ENCODE measurements at regions not wholly inside any gene's neighbourhood (a gene's known extent, or its start where the extent isn't known, plus 50 kb on each side); places are given as distances from the start of the nearest gene placed in this dataset.

- no peak for ATAC-seq (replicated peaks)
- H3K4me1 Mint-ChIP-seq (ENCODE audit: low read depth in 2 of 2) = no peaks in the 10 kb centered on the region
- H3K9me3 Mint-ChIP-seq = peaks cover 8 to 13% of the 10 kb centered on the region in 2 donors
- H3K27me3 Mint-ChIP-seq = no peaks in the 10 kb centered on the region
- H3K27ac Mint-ChIP-seq = no peak overlapping the region
- no peak for DNase-seq
- no peak overlapping the region for H3K4me3 Mint-ChIP-seq
- H3K36me3 Mint-ChIP-seq (ENCODE audit: insufficient read depth) = no peaks in the 10 kb centered on the region
These were observed 1914.5 kb upstream of the PIK3C3 start for GRCh38 chr18:40040574-40040973.

- ATAC-seq (replicated peaks) (no peak), DNase-seq (no peak)
- Mint-ChIP-seq H3K4me3 (no peak overlapping the region), H3K4me1 (ENCODE audit: low read depth in 2 of 2) (no peaks in the 10 kb centered on the region), H3K27me3 (no peaks in the 10 kb centered on the region), H3K27ac (no peak overlapping the region), H3K9me3 (peaks cover 7 to 9% of the 10 kb centered on the region in 2 donors), H3K36me3 (ENCODE audit: insufficient read depth) (no peaks in the 10 kb centered on the region)
These were observed 1917.7 kb upstream of the PIK3C3 start for GRCh38 chr18:40037356-40037755.

GRCh38 chr18:40036861-40037260, 1918.2 kb upstream of the PIK3C3 start:
- Mint-ChIP-seq H3K4me3 (no peak overlapping the region), H3K27me3 (no peaks in the 10 kb centered on the region), H3K4me1 (ENCODE audit: low read depth in 2 of 2) (no peaks in the 10 kb centered on the region), H3K9me3 (peaks cover 7 to 9% of the 10 kb centered on the region in 2 donors), H3K36me3 (ENCODE audit: insufficient read depth) (no peaks in the 10 kb centered on the region), H3K27ac (no peak overlapping the region)
- ATAC-seq (replicated peaks) = no peak
- DNase-seq = no peak

GRCh38 chr18:40035966-40036365, 1919.1 kb upstream of the PIK3C3 start:
- Mint-ChIP-seq H3K4me1 (ENCODE audit: low read depth in 2 of 2) (no peaks in the 10 kb centered on the region), H3K9me3 (peaks cover 7 to 9% of the 10 kb centered on the region in 2 donors), H3K27me3 (no peaks in the 10 kb centered on the region), H3K36me3 (ENCODE audit: insufficient read depth) (no peaks in the 10 kb centered on the region), H3K4me3 (no peak overlapping the region), H3K27ac (no peak overlapping the region)
- ATAC-seq (replicated peaks) (no peak), DNase-seq (no peak)

- H3K27me3 Mint-ChIP-seq = no peaks in the 10 kb centered on the region
- H3K4me3 Mint-ChIP-seq = no peak overlapping the region
- peaks cover 0 to 4% of the 10 kb centered on the region in 2 donors for H3K9me3 Mint-ChIP-seq
- DNase-seq (no peak), ATAC-seq (replicated peaks) (no peak)
- H3K27ac Mint-ChIP-seq = no peak overlapping the region
- no peaks in the 10 kb centered on the region for H3K4me1 Mint-ChIP-seq (ENCODE audit: low read depth in 2 of 2)
- H3K36me3 Mint-ChIP-seq (ENCODE audit: insufficient read depth) = no peaks in the 10 kb centered on the region
These were observed 1923.0 kb upstream of the PIK3C3 start for GRCh38 chr18:40032076-40032475.

- no peaks in the 10 kb centered on the region for H3K4me1 Mint-ChIP-seq (ENCODE audit: low read depth in 2 of 2)
- no peak for ATAC-seq (replicated peaks)
- no peak for DNase-seq
- no peak overlapping the region for H3K27ac Mint-ChIP-seq
- no peak overlapping the region for H3K4me3 Mint-ChIP-seq
- peaks cover 0 to 1% of the 10 kb centered on the region in 2 donors for H3K9me3 Mint-ChIP-seq
- H3K36me3 Mint-ChIP-seq (ENCODE audit: insufficient read depth) = no peaks in the 10 kb centered on the region
- no peaks in the 10 kb centered on the region for H3K27me3 Mint-ChIP-seq
These were observed 1923.6 kb upstream of the PIK3C3 start for GRCh38 chr18:40031435-40031834.

- Mint-ChIP-seq H3K4me3 (no peak overlapping the region), H3K27ac (no peak overlapping the region)
- ATAC-seq (replicated peaks) = no peak
These were observed 1935.1 kb upstream of the PIK3C3 start for GRCh38 chr18:40019797-40020392.

GRCh38 chr18:40018266-40018665, 1936.8 kb upstream of the PIK3C3 start:
- ATAC-seq (replicated peaks) (no peak), DNase-seq (no peak)
- no peaks in the 10 kb centered on the region for H3K27me3 Mint-ChIP-seq
- peaks cover 21 to 23% of the 10 kb centered on the region in 2 donors for H3K9me3 Mint-ChIP-seq
- no peak overlapping the region for H3K27ac Mint-ChIP-seq
- no peaks in the 10 kb centered on the region for H3K36me3 Mint-ChIP-seq (ENCODE audit: insufficient read depth)
- no peak overlapping the region for H3K4me3 Mint-ChIP-seq
- H3K4me1 Mint-ChIP-seq (ENCODE audit: low read depth in 2 of 2) = no peaks in the 10 kb centered on the region

More at GRCh38 chr18:40019797-40020392, 1935.1 kb upstream of the PIK3C3 start:
- no peak for DNase-seq
- H3K9me3 Mint-ChIP-seq = peaks cover 18 to 28% of the 10 kb centered on the region in 2 donors
- no peaks in the 10 kb centered on the region for H3K27me3 Mint-ChIP-seq
- H3K36me3 Mint-ChIP-seq (ENCODE audit: insufficient read depth) = no peaks in the 10 kb centered on the region
- no peaks in the 10 kb centered on the region for H3K4me1 Mint-ChIP-seq (ENCODE audit: low read depth in 2 of 2)

- H3K27me3 Mint-ChIP-seq = no peaks in the 10 kb centered on the region
- ATAC-seq (replicated peaks) (no peak), DNase-seq (no peak)
- no peaks in the 10 kb centered on the region for H3K36me3 Mint-ChIP-seq (ENCODE audit: insufficient read depth)
- H3K27ac Mint-ChIP-seq = no peak overlapping the region
- peaks cover 19 to 23% of the 10 kb centered on the region in 2 donors for H3K9me3 Mint-ChIP-seq
- H3K4me1 Mint-ChIP-seq (ENCODE audit: low read depth in 2 of 2) = no peaks in the 10 kb centered on the region
- no peak overlapping the region for H3K4me3 Mint-ChIP-seq
These were observed 1938.0 kb upstream of the PIK3C3 start for GRCh38 chr18:40017021-40017420.

- peaks cover 19 to 22% of the 10 kb centered on the region in 2 donors for H3K9me3 Mint-ChIP-seq
- no peak for ATAC-seq (replicated peaks)
- H3K4me1 Mint-ChIP-seq (ENCODE audit: low read depth in 2 of 2) = no peaks in the 10 kb centered on the region
- H3K4me3 Mint-ChIP-seq = no peak overlapping the region
- H3K27me3 Mint-ChIP-seq = no peaks in the 10 kb centered on the region
- no peaks in the 10 kb centered on the region for H3K36me3 Mint-ChIP-seq (ENCODE audit: insufficient read depth)
- no peak for DNase-seq
- H3K27ac Mint-ChIP-seq = no peak overlapping the region
These were observed 1938.6 kb upstream of the PIK3C3 start for GRCh38 chr18:40016405-40016804.

GRCh38 chr18:40013001-40013609, 1941.9 kb upstream of the PIK3C3 start:
- no peaks in the 10 kb centered on the region for H3K36me3 Mint-ChIP-seq (ENCODE audit: insufficient read depth)
- ATAC-seq (replicated peaks) = no peak
- no peaks in the 10 kb centered on the region for H3K4me1 Mint-ChIP-seq (ENCODE audit: low read depth in 2 of 2)
- peaks cover 15 to 22% of the 10 kb centered on the region in 2 donors for H3K9me3 Mint-ChIP-seq
- H3K27me3 Mint-ChIP-seq = no peaks in the 10 kb centered on the region
- no peak overlapping the region for H3K4me3 Mint-ChIP-seq
- H3K27ac Mint-ChIP-seq = no peak overlapping the region
- DNase-seq = no peak

- H3K36me3 Mint-ChIP-seq (ENCODE audit: insufficient read depth) = no peaks in the 10 kb centered on the region
- no peaks in the 10 kb centered on the region for H3K27me3 Mint-ChIP-seq
- H3K4me1 Mint-ChIP-seq (ENCODE audit: low read depth in 2 of 2) = peaks cover 0 to 2% of the 10 kb centered on the region in 2 donors
- no peak overlapping the region for H3K27ac Mint-ChIP-seq
- DNase-seq (no peak), ATAC-seq (replicated peaks) (no peak)
- H3K9me3 Mint-ChIP-seq = peaks cover 12 to 14% of the 10 kb centered on the region in 2 donors
- H3K4me3 Mint-ChIP-seq = no peak overlapping the region
These were observed 1943.8 kb upstream of the PIK3C3 start for GRCh38 chr18:40011201-40011600.

GRCh38 chr18:40006634-40007033, 1948.4 kb upstream of the PIK3C3 start:
- DNase-seq = no peak
- Mint-ChIP-seq H3K27ac (no peak overlapping the region), H3K36me3 (ENCODE audit: insufficient read depth) (no peaks in the 10 kb centered on the region), H3K9me3 (peaks cover 11 to 15% of the 10 kb centered on the region in 2 donors), H3K4me3 (no peak overlapping the region), H3K27me3 (no peaks in the 10 kb centered on the region), H3K4me1 (ENCODE audit: low read depth in 2 of 2) (peaks cover 0 to 2% of the 10 kb centered on the region in 2 donors)
- no peak for ATAC-seq (replicated peaks)

GRCh38 chr18:40004246-40004645, 1950.8 kb upstream of the PIK3C3 start:
- Mint-ChIP-seq H3K4me1 (ENCODE audit: low read depth in 2 of 2) (peaks cover 0 to 2% of the 10 kb centered on the region in 2 donors), H3K4me3 (no peak overlapping the region), H3K36me3 (ENCODE audit: insufficient read depth) (no peaks in the 10 kb centered on the region), H3K9me3 (peaks cover 6 to 15% of the 10 kb centered on the region in 2 donors), H3K27me3 (no peaks in the 10 kb centered on the region), H3K27ac (no peak overlapping the region)
- DNase-seq (no peak), ATAC-seq (replicated peaks) (no peak)
